ENCODE measurements at regions not wholly inside any gene's neighbourhood (a gene's known extent, or its start where the extent isn't known, plus 50 kb on each side); places are given as distances from the start of the nearest gene placed in this dataset.

- no peak overlapping the region for H3K9ac ChIP-seq (ENCODE audit: low read length)
- H3K9me3 ChIP-seq (ENCODE audit: control extremely low read depth in 1 of 3, control insufficient read depth in 2 of 3, insufficient read depth in 1 of 3, low read length in 2 of 3): no peaks in the 10 kb centered on the region
- ChIA-PET CTCF (no interaction called here), POLR2A (no interaction called here)
- no peaks in the 10 kb centered on the region for H3K36me3 ChIP-seq (replicated peaks in 1 of 2; ENCODE audit: control extremely low read depth in 1 of 2, control insufficient read depth in 1 of 2, extremely low read depth in 1 of 2, insufficient read depth in 2 of 2, low read length in 1 of 2)
- H3K9me3 Mint-ChIP-seq (ENCODE audit: insufficient read depth): no peaks in the 10 kb centered on the region
- no peak overlapping the region for H3K27ac ChIP-seq (ENCODE audit: low read length in 2 of 2)
- DNase-seq (no peak), ATAC-seq (ENCODE audit: low read depth) (no peak)
- no peaks in the 10 kb centered on the region for H3K79me2 ChIP-seq (ENCODE audit: control insufficient read depth, insufficient read depth, low read length)
- H3K27me3 ChIP-seq (replicated peaks in 1 of 4; ENCODE audit: control extremely low read depth in 1 of 4, control insufficient read depth in 3 of 4, insufficient read depth in 4 of 4, low read length in 3 of 4): no peaks in the 10 kb centered on the region
- H3K4me1 ChIP-seq (ENCODE audit: control insufficient read depth in 2 of 2, insufficient read depth in 2 of 2, low read length in 2 of 2): no peaks in the 10 kb centered on the region
- H3K27ac Mint-ChIP-seq: no peak overlapping the region
- TF ChIP-seq, protein P1, sequence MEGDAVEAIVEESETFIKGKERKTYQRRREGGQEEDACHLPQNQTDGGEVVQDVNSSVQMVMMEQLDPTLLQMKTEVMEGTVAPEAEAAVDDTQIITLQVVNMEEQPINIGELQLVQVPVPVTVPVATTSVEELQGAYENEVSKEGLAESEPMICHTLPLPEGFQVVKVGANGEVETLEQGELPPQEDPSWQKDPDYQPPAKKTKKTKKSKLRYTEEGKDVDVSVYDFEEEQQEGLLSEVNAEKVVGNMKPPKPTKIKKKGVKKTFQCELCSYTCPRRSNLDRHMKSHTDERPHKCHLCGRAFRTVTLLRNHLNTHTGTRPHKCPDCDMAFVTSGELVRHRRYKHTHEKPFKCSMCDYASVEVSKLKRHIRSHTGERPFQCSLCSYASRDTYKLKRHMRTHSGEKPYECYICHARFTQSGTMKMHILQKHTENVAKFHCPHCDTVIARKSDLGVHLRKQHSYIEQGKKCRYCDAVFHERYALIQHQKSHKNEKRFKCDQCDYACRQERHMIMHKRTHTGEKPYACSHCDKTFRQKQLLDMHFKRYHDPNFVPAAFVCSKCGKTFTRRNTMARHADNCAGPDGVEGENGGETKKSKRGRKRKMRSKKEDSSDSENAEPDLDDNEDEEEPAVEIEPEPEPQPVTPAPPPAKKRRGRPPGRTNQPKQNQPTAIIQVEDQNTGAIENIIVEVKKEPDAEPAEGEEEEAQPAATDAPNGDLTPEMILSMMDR (IDR thresholded peaks at IDR 0.05): no peak
- no peak for TF ChIP-seq EZH2 (IDR thresholded peaks at IDR 0.05; ENCODE audit: borderline replicate concordance, insufficient read depth, low read depth, low read length, poor library complexity, severe bottlenecking)
- H3K4me3 ChIP-seq (ENCODE audit: control extremely low read depth in 1 of 5, extremely low read depth in 1 of 5, insufficient read depth in 1 of 5, low read depth in 2 of 5, low read length in 4 of 5): no peak overlapping the region
- no peaks in the 10 kb centered on the region for H4K20me1 ChIP-seq (ENCODE audit: control insufficient read depth, insufficient read depth, low read length, poor library complexity, severe bottlenecking)
- 77% methylated on average over 5 of the region's 6 CpGs for WGBS (ENCODE audit: insufficient coverage)
- no peaks in the 10 kb centered on the region for H3K4me1 Mint-ChIP-seq
- intact Hi-C loops (cut with micrococcal nuclease): no loop called here
- no peak overlapping the region for H3K4me2 ChIP-seq (replicated peaks; ENCODE audit: low read depth, low read length, poor library complexity, severe bottlenecking)
- H2AFZ ChIP-seq (ENCODE audit: insufficient read depth, low read depth, low read length, poor library complexity, severe bottlenecking): no peak overlapping the region
- H3K27me3 Mint-ChIP-seq: no peaks in the 10 kb centered on the region
- H3K4me3 Mint-ChIP-seq: no peak overlapping the region
These were observed 53.4 kb downstream of the GAS1 start for GRCh38 chr9:86893811-86894490.

- Mint-ChIP-seq H3K27ac (no peak overlapping the region), H3K4me3 (no peak overlapping the region), H3K9me3 (ENCODE audit: insufficient read depth) (no peaks in the 10 kb centered on the region), H3K27me3 (no peaks in the 10 kb centered on the region), H3K4me1 (no peaks in the 10 kb centered on the region)
- H3K4me3 ChIP-seq (ENCODE audit: control extremely low read depth in 1 of 5, extremely low read depth in 1 of 5, insufficient read depth in 1 of 5, low read depth in 2 of 5, low read length in 4 of 5): no peak overlapping the region
- DNase-seq (no peak), ATAC-seq (ENCODE audit: low read depth) (no peak)
- no peaks in the 10 kb centered on the region for H3K79me2 ChIP-seq (ENCODE audit: control insufficient read depth, insufficient read depth, low read length)
- H3K36me3 ChIP-seq (replicated peaks in 1 of 2; ENCODE audit: control extremely low read depth in 1 of 2, control insufficient read depth in 1 of 2, extremely low read depth in 1 of 2, insufficient read depth in 2 of 2, low read length in 1 of 2): no peaks in the 10 kb centered on the region
- intact Hi-C loops (cut with micrococcal nuclease): no loop called here
- ChIA-PET POLR2A (no interaction called here), CTCF (no interaction called here)
- no peak for TF ChIP-seq EZH2 (IDR thresholded peaks at IDR 0.05; ENCODE audit: borderline replicate concordance, insufficient read depth, low read depth, low read length, poor library complexity, severe bottlenecking)
- TF ChIP-seq, protein P1 (IDR thresholded peaks at IDR 0.05): no peak
- H3K4me1 ChIP-seq (ENCODE audit: control insufficient read depth in 2 of 2, insufficient read depth in 2 of 2, low read length in 2 of 2): no peaks in the 10 kb centered on the region
- H3K9me3 ChIP-seq (ENCODE audit: control extremely low read depth in 1 of 3, control insufficient read depth in 2 of 3, insufficient read depth in 1 of 3, low read length in 2 of 3): no peaks in the 10 kb centered on the region
- H3K4me2 ChIP-seq (replicated peaks; ENCODE audit: low read depth, low read length, poor library complexity, severe bottlenecking): no peak overlapping the region
- no peak overlapping the region for H3K27ac ChIP-seq (ENCODE audit: low read length in 2 of 2)
- H4K20me1 ChIP-seq (ENCODE audit: control insufficient read depth, insufficient read depth, low read length, poor library complexity, severe bottlenecking): no peaks in the 10 kb centered on the region
- no peak overlapping the region for H3K9ac ChIP-seq (ENCODE audit: low read length)
- WGBS (ENCODE audit: insufficient coverage): 58% methylated on average over 3 of the region's 3 CpGs
- no peaks in the 10 kb centered on the region for H3K27me3 ChIP-seq (replicated peaks in 1 of 4; ENCODE audit: control extremely low read depth in 1 of 4, control insufficient read depth in 3 of 4, insufficient read depth in 4 of 4, low read length in 3 of 4)
- H2AFZ ChIP-seq (ENCODE audit: insufficient read depth, low read depth, low read length, poor library complexity, severe bottlenecking): no peak overlapping the region
These were observed 54.7 kb downstream of the GAS1 start for GRCh38 chr9:86892576-86892975.
